ENCODE measurements at regions not wholly inside any gene's neighbourhood (a gene's known extent, or its start where the extent isn't known, plus 50 kb on each side); places are given as distances from the start of the nearest gene placed in this dataset.

- H3K27me3 ChIP-seq: no peaks in the 10 kb centered on the region
Observed at GRCh38 chr1:72693376-72693775, 411.0 kb upstream of the NEGR1 start.

GRCh38 chr1:72690871-72691270 lies 408.5 kb upstream of the NEGR1 start:
- H3K9me3 ChIP-seq: peaks cover 0 to 23% of the 10 kb centered on the region in 2 donors
- TF ChIP-seq CTCF (IDR thresholded peaks at IDR 0.05): no peak
- no peaks in the 10 kb centered on the region for H3K36me3 ChIP-seq
- H3K4me3 ChIP-seq: no peak overlapping the region
- no peaks in the 10 kb centered on the region for H3K4me1 ChIP-seq
- no peak overlapping the region for H3K27ac ChIP-seq
- no peaks in the 10 kb centered on the region for H3K27me3 ChIP-seq
- DNase-seq (ENCODE audit: low spot score): no peak

More at GRCh38 chr1:72693376-72693775, 411.0 kb upstream of the NEGR1 start:
- peaks cover 0 to 23% of the 10 kb centered on the region in 2 donors for H3K9me3 ChIP-seq
- H3K4me1 ChIP-seq: no peaks in the 10 kb centered on the region
- H3K36me3 ChIP-seq: no peaks in the 10 kb centered on the region
- H3K27ac ChIP-seq: no peak overlapping the region
- no peak for TF ChIP-seq CTCF (IDR thresholded peaks at IDR 0.05)
- no peak for DNase-seq (ENCODE audit: low spot score)
- no peak overlapping the region for H3K4me3 ChIP-seq

- H3K27ac ChIP-seq: no peak overlapping the region
- DNase-seq (ENCODE audit: low spot score): no peak
- H3K27me3 ChIP-seq: no peaks in the 10 kb centered on the region
- H3K9me3 ChIP-seq: no peaks in the 10 kb centered on the region
- no peaks in the 10 kb centered on the region for H3K4me1 ChIP-seq
- TF ChIP-seq CTCF (IDR thresholded peaks at IDR 0.05): no peak
- no peaks in the 10 kb centered on the region for H3K36me3 ChIP-seq
- no peak overlapping the region for H3K4me3 ChIP-seq
Observed at GRCh38 chr1:72678683-72679082, 396.3 kb upstream of the NEGR1 start.

GRCh38 chr1:72670902-72671301 lies 388.6 kb upstream of the NEGR1 start:
- Histone ChIP-seq H3K36me3 (no peaks in the 10 kb centered on the region), H3K27ac (no peak overlapping the region), H3K4me1 (no peaks in the 10 kb centered on the region), H3K4me3 (no peak overlapping the region), H3K9me3 (no peaks in the 10 kb centered on the region), H3K27me3 (no peaks in the 10 kb centered on the region)
- no peak for DNase-seq (ENCODE audit: low spot score)
- TF ChIP-seq CTCF (IDR thresholded peaks at IDR 0.05): no peak

GRCh38 chr1:72662918-72663317 lies 380.6 kb upstream of the NEGR1 start:
- H3K9me3 ChIP-seq: no peaks in the 10 kb centered on the region
- no peak for TF ChIP-seq CTCF (IDR thresholded peaks at IDR 0.05)
- H3K36me3 ChIP-seq: no peaks in the 10 kb centered on the region
- no peaks in the 10 kb centered on the region for H3K27me3 ChIP-seq
- H3K4me3 ChIP-seq: no peak overlapping the region
- no peak for DNase-seq (ENCODE audit: low spot score)
- no peaks in the 10 kb centered on the region for H3K4me1 ChIP-seq
- H3K27ac ChIP-seq: no peak overlapping the region

GRCh38 chr1:72650843-72651435 lies 368.6 kb upstream of the NEGR1 start:
- H3K36me3 ChIP-seq: no peaks in the 10 kb centered on the region
- no peaks in the 10 kb centered on the region for H3K9me3 ChIP-seq
- no peaks in the 10 kb centered on the region for H3K27me3 ChIP-seq
- no peak overlapping the region for H3K4me3 ChIP-seq
- no peak for DNase-seq (ENCODE audit: low spot score)
- no peaks in the 10 kb centered on the region for H3K4me1 ChIP-seq
- H3K27ac ChIP-seq: no peak overlapping the region
- no peak for TF ChIP-seq CTCF (IDR thresholded peaks at IDR 0.05)

All from right atrium auricular region (tissue), 2 donors.